Erythroblast (primary cell): ENCODE measurements at regions not wholly inside any gene's neighbourhood (a gene's known extent, or its start where the extent isn't known, plus 50 kb on each side); places are given as distances from the start of the nearest gene placed in this dataset.

ENCODE experiments used
- GATA1 ChIP-seq: IDR thresholded peaks from 2 replicates; pipeline ENCODE4 v1.6.1; 2011; ENCODE audit warnings: low read depth, mild to moderate bottlenecking, control low read depth, low read length, moderate library complexity
- POLR2A ChIP-seq: IDR thresholded peaks from 2 replicates; pipeline ENCODE4 v1.6.1; 2011; ENCODE audit warnings: mild to moderate bottlenecking, low read length

DNA sequence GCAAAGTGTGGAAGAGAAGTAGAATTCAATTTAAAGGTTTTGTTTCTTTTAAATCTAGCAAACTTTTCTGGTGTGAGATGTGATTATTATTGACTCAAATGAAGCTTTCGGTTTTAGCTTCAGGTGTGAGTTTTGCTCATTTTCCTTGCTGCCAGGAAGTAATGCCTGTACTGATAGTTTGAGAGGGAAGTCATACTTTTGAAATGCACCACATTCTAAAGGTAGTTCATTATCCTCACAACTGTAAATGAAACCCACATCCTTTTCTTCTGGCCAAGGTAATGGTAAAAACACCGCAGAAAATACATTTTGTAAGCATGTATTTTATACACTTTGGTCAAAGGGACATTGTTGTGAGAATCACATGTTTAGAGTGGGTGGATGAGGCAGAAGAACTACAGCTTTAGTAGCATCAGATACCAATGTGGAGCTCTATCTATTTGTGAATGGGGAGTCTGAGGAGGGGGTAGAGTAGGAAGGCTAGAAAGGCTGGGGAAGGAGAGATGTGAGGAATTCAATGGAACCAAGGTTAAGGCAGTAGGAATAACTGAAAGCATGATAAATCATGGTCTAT, 167.0 kb upstream of the CDKN2B start:
- TF ChIP-seq GATA1 (no peak), POLR2A (no peak)
